HG03521 (cell line): ENCODE measurements at regions not wholly inside any gene's neighbourhood (a gene's known extent, or its start where the extent isn't known, plus 50 kb on each side); places are given as distances from the start of the nearest gene placed in this dataset.

ENCODE experiments used
- ATAC-seq: cut with Tn5 transposase; IDR thresholded peaks from one replicate; pipeline ENCODE4 v1.9.1; 2021; ENCODE audit warnings: mild to moderate bottlenecking, moderate library complexity; ENCODE audit not compliant: unreplicated experiment

DNA sequence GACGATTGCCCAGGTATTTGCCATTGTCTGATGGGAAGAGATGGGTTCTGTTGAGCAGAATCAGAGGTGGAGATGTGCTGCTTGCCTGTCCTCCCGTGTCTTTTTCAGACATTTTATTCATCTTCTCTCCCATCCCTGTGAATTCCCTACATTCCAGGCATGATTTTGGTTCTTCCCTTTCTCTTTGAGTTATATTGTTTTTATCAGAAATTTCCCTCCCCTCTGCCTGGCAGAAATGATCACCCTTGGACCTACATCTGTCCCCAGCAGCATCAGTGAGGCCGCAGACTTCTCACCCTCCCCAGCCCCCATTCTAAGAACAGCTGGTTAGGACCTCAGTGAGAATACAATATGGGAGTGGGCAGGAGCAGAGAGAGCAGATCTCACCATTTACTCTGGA lies 640.2 kb downstream of the CCDC171 start:
- ATAC-seq, result no peak

DNA sequence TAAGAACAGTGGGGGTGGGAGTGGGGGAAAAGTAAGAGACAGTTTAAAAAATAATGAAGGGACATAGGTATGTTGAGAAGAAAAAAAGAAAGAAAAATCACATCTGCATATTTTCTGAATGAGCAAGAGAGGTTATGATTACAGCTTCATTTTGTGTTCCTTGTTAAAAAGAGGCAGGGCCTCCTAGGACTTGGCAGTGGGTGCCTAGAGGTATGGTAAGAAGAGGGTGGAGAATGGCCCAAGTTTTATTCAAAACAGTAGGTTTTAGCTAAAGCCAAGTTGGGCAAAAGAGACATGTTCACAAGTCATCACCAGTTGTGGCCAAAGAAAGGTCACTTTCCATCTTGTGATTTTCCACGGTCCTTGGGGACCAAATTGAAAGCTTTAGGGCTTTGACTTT lies 643.4 kb downstream of the CCDC171 start:
- no peak for ATAC-seq

GRCh38 chr9:16197578-16198370 lies 644.9 kb downstream of the CCDC171 start:
- no peak for ATAC-seq

DNA sequence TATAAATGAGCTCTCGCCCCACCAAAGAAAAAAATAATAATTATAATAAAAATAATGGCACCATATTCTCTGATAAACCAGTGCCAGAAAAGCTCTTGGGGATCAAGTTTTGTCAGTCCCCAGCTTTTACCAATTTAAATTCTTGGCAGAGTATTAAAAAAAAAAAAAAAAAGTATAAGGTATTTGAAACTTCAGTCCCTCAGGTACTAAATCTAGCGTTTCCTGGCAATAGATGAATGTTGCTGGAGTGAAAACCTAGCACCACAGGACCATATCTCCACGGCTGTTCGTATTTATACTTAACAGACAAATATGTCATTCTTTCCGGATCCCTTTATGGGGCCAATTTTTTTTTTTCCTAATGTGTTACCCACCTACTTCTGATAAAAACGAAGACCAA lies 646.2 kb downstream of the CCDC171 start:
- no peak for ATAC-seq

GRCh38 chr9:16202221-16202620 lies 649.4 kb downstream of the CCDC171 start:
- ATAC-seq, result no peak

DNA sequence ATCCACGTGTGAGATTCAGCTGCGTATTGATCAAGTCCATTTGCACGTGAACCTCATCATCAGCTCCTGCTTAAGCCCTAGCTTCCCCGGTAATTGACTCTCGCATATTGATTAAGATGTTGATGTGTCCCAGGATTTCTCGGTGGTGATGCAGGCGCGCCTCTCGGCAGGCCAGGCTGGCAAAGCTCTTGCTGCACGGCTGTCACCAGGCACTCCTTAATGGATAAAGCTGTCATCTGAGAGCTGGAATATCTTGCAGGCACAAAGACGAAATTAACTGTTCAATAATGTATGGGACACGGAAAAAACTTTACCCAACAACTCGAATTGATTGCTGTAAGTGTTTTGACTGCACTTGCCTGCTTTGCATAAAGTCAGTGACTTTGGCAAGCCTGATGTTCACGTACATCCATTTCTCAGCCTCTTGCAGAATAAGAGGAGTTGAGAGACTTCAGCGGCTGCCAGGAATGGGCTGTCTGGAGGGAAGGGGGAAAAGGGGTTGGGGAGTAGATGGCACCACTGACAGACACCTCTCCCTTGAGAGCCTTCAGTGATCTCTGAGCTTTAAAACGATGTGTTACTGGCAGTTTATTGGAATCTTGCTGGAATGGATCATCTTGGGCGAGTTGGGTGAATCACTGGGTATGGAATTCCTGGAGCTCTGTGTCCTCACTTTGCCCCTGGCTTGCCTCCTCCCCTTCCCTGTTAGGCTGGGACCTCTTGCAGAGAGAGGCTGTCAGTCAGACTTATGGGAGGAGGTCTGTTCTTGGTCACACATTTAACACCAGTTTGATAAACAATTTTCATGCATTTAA lies 650.3 kb downstream of the CCDC171 start:
- no peak for ATAC-seq

DNA sequence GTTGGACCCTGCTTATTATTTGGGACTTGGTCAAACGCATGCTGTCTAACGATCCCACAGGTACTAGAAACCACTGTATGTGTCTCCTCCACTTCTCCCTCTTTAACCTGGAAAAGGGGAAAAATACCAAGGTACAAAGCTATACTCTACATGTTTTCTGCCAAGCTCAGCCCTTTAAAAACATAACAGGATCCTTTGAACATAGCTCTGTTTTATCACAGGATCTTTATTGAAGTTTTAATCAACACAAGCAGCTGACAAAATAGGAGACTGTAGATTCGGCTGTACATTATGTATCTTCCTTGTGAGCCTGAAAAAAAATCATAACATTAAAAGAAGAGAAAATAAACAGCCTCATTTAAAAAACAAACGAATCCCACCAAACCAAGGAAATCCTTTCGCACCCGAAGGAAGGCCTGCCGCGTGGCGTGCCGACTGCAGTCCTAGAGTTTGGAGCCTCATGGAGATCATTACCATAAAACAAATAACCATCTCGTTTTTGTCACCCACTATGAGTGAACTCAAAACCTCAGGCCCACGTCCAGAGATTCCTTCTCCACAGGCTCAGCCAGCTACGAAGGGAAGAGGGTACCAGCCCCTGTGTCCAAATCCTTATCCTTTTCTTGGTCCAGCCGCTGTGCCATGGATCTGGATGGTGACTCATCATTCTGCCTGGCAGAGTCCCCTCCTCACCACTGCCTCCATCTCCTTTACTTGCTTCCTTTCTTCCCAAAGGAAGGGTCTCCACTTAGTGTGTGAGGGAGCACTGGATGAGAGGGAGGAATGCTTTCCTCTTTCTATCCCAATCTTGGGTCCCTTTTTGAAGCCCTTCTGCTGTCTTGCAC lies 651.1 kb downstream of the CCDC171 start:
- ATAC-seq, result no peak

DNA sequence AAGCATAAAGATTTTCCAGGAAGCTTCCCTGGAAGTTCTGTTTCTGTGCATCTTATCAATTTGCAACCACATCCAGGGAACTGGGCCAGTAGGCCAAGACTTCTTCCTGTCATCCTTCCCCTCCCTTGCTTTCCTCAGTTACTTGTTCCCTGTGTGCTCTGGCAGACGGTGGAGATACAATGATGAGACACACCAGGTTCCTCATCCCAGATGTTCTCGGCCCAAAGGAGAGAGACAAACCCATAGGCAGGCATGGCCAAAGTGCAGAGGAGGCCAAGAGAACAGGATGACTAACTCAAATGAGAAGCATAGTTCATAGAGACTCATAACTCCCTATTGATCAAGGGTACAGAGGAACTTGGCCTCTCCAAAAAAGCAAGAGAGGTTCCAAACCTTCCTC lies 652.6 kb downstream of the CCDC171 start:
- no peak for ATAC-seq

DNA sequence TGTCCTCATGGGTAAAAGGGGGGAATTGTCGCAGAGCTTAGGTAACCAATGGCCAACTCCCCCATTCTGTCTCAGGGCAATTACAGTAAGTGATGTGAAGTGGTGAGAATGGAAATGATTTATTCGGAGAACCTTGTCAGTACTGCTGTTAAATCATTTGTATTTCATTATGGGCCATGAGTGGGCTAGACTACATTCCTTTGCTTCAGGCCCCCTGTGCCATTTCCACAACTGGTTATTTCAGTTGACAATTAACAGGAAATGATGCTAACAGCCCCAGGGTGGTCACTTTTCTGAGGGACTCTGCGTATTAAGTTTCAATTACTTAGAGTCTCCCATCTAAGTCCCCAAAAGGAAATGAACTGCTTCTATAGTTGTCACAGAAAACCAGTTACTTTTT lies 653.7 kb downstream of the CCDC171 start:
- ATAC-seq, result no peak

- no peak for ATAC-seq
Measured at GRCh38 chr9:16207161-16207560, 654.3 kb downstream of the CCDC171 start.

GRCh38 chr9:16210440-16210839 lies 657.6 kb downstream of the CCDC171 start:
- no peak for ATAC-seq

DNA sequence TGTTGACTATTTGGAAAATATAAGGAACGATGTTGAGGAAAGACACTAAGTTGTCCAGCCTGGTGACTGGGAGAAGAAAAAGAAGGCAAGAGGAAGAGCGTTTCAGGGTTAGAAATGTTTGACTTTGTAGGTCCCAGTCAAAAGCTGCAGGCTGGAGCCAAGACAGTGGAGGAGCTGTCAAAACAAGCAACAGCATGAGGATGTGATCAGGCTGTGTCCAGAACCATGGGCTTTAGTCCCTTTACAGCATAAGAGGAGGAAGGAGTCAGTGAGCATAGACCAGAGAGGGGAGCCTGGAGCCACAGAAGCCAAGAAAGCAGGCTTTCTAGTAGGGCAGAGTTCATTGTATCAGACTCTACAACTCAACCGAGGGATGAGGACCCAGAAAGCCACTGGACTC lies 658.5 kb downstream of the BNC2 start:
- no peak for ATAC-seq

- ATAC-seq, result no peak
Measured at GRCh38 chr9:16213781-16214515, 656.5 kb downstream of the BNC2 start.

DNA sequence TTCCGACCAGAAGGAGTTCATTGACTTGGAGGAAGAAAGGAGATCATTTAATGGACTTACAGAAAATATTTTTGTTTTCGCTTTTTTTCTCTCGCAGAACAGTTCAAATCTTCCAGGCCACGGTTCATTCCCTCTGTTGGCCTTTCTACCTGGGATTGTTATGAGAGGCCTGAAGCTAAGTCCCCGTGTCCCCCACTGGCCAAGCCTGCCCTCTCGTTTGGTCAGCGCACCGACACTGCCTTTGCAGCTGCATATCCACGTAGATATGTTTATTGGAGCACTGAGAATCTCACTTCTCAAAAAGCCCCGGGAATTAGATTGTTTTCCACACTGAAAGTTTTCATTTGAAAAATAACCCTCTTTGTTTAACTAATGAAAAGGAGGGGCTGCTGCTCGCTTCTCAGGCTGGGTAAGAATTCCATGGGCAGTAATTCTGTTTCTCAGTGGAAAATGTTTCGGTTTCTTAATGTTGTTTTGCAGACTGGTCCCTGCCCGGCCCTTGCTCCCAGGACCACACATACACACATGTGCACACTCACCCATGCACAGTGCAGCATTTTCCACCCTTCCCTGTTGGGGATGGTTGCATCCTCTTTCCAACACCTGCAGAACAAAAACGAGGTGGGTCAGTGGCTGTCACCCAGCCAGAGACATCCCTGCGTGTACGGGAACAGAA lies 655.7 kb downstream of the BNC2 start:
- no peak for ATAC-seq

GRCh38 chr9:16215353-16215680 lies 655.2 kb downstream of the BNC2 start:
- ATAC-seq, result no peak

DNA sequence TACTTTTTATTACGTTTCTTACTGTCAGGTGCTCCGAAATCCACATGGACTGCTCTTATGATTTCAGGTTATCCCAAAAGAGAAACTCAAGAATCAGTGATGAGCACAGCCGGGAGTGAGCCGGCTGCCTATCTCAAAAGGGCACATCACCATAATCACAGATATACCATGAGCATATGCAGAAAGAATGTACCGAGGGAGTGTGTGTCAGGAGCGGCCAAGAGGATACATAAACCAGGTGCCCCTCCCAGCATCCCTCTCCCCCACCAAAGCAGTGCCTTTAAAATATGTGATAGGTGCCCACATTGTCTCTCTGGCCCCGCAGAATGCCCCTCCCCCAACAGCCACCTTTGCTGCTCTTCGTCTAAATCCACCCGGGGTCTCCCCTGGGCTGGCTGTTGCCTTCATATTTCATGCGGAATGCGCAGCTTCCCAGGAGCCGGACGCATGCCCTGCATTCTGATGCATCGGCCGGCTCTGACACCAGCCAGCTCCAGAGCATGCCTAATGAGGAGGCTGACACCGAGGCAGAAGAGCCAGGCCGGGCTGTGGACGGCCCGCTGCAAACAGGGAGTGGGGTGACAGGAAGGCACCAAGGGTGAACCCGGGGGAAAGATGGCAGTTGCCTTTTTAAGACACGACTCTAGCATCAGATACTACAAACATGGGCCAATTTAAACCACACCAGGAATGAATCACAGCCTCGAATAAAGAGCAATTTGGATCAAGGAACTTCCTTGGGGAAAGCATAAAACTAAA lies 652.3 kb downstream of the BNC2 start:
- no peak for ATAC-seq

DNA sequence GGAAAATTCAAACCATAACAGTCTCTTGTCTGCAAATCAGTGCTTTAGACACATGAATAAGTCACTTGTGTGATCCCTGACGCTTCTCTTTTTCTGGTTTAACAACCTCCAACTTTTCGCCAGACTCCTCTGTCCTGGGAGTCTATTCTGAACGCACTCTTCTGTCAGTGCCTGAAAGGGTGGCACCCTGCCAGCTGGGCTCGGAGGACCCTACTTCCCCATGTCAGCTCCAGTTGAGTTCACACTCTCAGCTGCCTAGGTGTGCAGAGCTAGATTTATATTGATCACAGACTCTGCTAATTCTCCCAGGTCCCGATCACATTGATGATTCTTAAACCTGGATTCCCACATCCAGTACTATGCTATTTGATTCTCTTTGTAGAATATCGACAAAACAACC lies 649.1 kb downstream of the BNC2 start:
- ATAC-seq, result no peak

- no peak for ATAC-seq
Measured at GRCh38 chr9:16221822-16222547, 648.5 kb downstream of the BNC2 start.
